ENCODE measurements at regions not wholly inside any gene's neighbourhood (a gene's known extent, or its start where the extent isn't known, plus 50 kb on each side); places are given as distances from the start of the nearest gene placed in this dataset.

DNA sequence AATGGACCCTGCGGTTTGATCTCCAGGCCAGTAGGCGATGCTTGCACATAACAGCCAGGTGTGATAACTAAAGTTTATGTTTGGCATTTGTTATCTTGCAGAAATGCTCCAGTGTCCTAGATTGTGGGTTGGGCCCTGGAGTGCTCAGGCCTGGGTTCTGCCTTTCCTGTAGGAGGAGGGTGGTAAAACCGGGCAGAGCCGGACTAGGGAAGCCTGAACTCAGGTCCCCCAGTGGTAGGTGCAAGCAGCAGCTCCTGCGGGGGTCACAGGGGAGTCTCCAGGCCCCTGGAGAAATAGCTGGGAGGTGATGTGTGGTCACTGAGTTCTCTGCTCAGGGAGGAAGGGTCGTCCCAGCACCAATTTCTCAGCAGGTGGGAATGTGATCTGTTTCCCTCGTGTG lies 538.3 kb upstream of the ANO3 start:
- no peak for TF ChIP-seq REST (IDR thresholded peaks at IDR 0.05; ENCODE audit: insufficient replicate concordance, low read depth)
- TF ChIP-seq GABPA (IDR thresholded peaks at IDR 0.05; ENCODE audit: low read depth): no peak
- no peak for TF ChIP-seq POLR2AphosphoS5 (IDR thresholded peaks at IDR 0.05; ENCODE audit: low read depth)
- no peak for TF ChIP-seq SPI1 (IDR thresholded peaks at IDR 0.05; ENCODE audit: borderline replicate concordance, low read depth)
- TF ChIP-seq, protein P1, sequence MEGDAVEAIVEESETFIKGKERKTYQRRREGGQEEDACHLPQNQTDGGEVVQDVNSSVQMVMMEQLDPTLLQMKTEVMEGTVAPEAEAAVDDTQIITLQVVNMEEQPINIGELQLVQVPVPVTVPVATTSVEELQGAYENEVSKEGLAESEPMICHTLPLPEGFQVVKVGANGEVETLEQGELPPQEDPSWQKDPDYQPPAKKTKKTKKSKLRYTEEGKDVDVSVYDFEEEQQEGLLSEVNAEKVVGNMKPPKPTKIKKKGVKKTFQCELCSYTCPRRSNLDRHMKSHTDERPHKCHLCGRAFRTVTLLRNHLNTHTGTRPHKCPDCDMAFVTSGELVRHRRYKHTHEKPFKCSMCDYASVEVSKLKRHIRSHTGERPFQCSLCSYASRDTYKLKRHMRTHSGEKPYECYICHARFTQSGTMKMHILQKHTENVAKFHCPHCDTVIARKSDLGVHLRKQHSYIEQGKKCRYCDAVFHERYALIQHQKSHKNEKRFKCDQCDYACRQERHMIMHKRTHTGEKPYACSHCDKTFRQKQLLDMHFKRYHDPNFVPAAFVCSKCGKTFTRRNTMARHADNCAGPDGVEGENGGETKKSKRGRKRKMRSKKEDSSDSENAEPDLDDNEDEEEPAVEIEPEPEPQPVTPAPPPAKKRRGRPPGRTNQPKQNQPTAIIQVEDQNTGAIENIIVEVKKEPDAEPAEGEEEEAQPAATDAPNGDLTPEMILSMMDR (IDR thresholded peaks at IDR 0.05; ENCODE audit: insufficient read depth, low read length): no peak
- no peak overlapping the region for H3K27ac ChIP-seq (replicated peaks)
- no peak for DNase-seq (ENCODE audit: low read depth in 1 of 2, low spot score in 1 of 2)
- no peak overlapping the region for H3K4me3 ChIP-seq (replicated peaks; ENCODE audit: insufficient read depth, low read length)
- H3K27me3 ChIP-seq (ENCODE audit: insufficient read depth, poor library complexity, severe bottlenecking): no peaks in the 10 kb centered on the region

GRCh38 chr11:25794804-25795203 lies 537.1 kb upstream of the ANO3 start:
- Histone ChIP-seq H3K4me3 (replicated peaks; ENCODE audit: insufficient read depth, low read length) (no peak overlapping the region), H3K27me3 (ENCODE audit: insufficient read depth, poor library complexity, severe bottlenecking) (no peaks in the 10 kb centered on the region), H3K27ac (replicated peaks) (no peak overlapping the region)
- no peak for TF ChIP-seq GABPA (IDR thresholded peaks at IDR 0.05; ENCODE audit: low read depth)
- TF ChIP-seq REST (IDR thresholded peaks at IDR 0.05; ENCODE audit: insufficient replicate concordance, low read depth): no peak
- TF ChIP-seq POLR2AphosphoS5 (IDR thresholded peaks at IDR 0.05; ENCODE audit: low read depth): no peak
- TF ChIP-seq, protein P1 (IDR thresholded peaks at IDR 0.05; ENCODE audit: insufficient read depth, low read length): no peak
- no peak for TF ChIP-seq SPI1 (IDR thresholded peaks at IDR 0.05; ENCODE audit: borderline replicate concordance, low read depth)
- DNase-seq (ENCODE audit: low read depth in 1 of 2, low spot score in 1 of 2): no peak

GRCh38 chr11:25816411-25816810 lies 515.5 kb upstream of the ANO3 start:
- Histone ChIP-seq H3K27ac (replicated peaks) (no peak overlapping the region), H3K27me3 (ENCODE audit: insufficient read depth, poor library complexity, severe bottlenecking) (no peaks in the 10 kb centered on the region), H3K4me3 (replicated peaks; ENCODE audit: insufficient read depth, low read length) (no peak overlapping the region)
- TF ChIP-seq REST (IDR thresholded peaks at IDR 0.05; ENCODE audit: insufficient replicate concordance, low read depth) (no peak), POLR2AphosphoS5 (IDR thresholded peaks at IDR 0.05; ENCODE audit: low read depth) (no peak), SPI1 (IDR thresholded peaks at IDR 0.05; ENCODE audit: borderline replicate concordance, low read depth) (no peak), GABPA (IDR thresholded peaks at IDR 0.05; ENCODE audit: low read depth) (no peak)
- TF ChIP-seq, protein P1 (IDR thresholded peaks at IDR 0.05; ENCODE audit: insufficient read depth, low read length): no peak
- no peak for DNase-seq (ENCODE audit: low read depth in 1 of 2, low spot score in 1 of 2)
